NCI-H128 (cell line): ENCODE measurements at regions not wholly inside any gene's neighbourhood (a gene's known extent, or its start where the extent isn't known, plus 50 kb on each side); places are given as distances from the start of the nearest gene placed in this dataset.
"Not testable (repeated sequence)": the region's sequence is repeated elsewhere in the genome, so short reads cannot be mapped to it uniquely, and the experiment has no call there.

Source experiments
- DNase-seq: peaks from one replicate; lab custom pipeline; 2025; ENCODE audit not compliant: unreplicated experiment; lab: John Stamatoyannopoulos, UW

GRCh38 chr11:38176686-38177322 is 1578.8 kb upstream of the RAG2 start:
- DNase-seq: no peak

DNA sequence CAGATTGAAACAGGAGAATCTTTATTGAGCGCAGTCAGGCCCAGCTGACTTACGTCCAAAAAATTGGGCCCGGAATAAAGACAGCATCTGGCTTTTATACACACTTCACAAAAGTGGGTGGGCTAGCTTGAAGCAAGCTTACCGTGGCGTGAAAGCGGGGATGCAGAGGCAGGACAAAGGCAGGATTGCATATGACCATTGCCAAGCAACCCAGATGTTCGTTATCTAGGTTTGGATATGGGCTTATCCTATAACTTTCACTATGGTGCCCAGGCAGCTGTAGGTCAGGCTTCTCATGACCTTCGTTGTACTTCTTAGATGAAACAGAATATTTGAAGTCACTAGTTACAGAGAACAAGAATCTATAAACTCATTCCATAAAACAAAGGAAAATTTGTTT is 1575.6 kb upstream of the RAG2 start:
- DNase-seq: no peak

DNA sequence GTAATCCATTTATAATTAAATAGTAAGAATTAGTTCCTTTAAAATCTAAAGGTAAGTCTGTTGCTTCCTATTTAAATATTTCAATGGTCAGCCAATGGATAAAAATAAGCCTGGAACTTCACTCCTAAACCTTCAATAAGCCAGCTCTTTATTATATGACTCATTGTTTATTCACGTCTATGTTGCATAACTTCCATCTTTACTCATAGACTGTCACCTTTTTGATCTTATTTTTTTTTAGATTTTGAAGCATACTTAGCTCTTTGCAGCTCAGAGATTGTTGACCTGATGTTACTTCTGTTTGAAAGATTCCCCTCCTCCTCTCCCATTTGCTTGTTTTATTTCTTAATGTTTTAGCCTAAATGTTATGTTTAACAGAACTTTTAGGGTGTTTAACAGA is 1571.2 kb upstream of the RAG2 start:
- no peak for DNase-seq

GRCh38 chr11:38163526-38163925 is 1565.5 kb upstream of the RAG2 start:
- no peak for DNase-seq

DNA sequence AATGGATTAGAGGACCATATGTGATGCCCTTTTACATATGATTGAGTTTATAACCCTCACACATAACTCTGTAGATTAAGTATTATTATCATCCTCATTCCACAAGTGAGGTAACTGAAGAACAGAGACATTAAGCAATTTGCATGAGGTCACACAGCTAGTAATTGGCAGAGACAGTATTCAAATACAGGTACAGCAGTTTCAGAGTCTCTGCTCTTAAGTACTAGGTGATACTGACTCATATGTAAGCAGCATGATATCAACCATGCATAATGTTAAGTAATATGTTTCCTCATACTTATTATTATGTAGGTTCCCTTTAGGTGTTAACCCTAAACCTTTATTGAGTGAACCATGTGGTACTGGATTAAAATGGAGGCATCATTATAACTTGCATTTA is 1562.4 kb upstream of the RAG2 start:
- DNase-seq: no peak

GRCh38 chr11:38159038-38159437 is 1561.0 kb upstream of the RAG2 start:
- no peak for DNase-seq

DNA sequence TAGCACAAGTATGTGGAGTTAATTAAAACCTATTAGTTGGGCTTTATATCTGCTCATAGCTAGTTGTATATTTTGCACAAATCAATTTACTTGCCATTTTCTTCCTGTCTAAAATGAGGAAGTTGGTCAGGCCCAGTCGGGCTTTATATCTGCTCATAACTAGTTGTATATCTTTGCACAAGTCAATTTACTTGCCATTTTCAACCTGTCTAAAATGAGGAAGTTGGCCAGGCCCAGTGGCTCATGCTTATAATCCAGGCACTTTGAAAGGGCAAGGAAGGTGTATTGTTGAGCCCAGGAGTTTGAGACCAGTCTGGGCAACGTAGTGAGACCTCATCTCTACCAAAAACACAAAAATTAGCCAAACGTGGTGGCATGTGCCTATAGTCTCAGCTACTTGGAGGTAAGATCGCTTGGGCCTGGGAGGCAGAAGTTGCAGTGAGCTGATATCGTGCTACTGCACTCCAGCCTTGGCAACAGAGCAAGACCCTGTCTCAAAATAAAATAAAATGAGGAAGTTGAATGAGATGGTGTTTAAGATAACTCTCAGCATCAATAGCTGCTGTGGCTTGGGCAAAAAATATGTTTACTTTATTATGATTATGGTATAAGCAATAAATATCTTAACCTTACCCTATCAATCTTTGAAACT is 1558.6 kb upstream of the RAG2 start:
- no peak for DNase-seq

- no peak for DNase-seq
Measured at GRCh38 chr11:38155856-38156255, 1557.8 kb upstream of the RAG2 start.

GRCh38 chr11:38153985-38154384 is 1555.9 kb upstream of the RAG2 start:
- DNase-seq: no peak

DNA sequence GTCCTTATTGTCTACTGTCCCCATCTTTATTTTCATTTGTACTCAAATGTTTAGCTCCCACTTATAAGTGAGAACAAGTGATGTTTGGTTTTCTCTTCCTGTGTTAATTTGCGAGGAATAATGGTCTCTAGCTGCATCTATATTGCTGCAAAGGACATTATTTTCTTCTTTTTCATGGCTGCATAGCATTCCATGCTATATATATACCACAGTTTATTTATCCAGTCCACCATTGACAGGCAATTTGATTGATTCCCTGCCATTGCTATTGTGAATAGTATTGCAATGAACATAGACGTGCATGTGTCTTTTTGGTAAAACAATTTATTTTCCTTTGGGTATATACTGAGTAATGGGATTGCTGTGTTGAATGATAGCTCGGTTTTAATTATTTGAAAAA is 1545.8 kb upstream of the RAG2 start:
- no peak for DNase-seq

- DNase-seq: no peak
Measured at GRCh38 chr11:38138972-38139371, 1540.9 kb upstream of the RAG2 start.

DNA sequence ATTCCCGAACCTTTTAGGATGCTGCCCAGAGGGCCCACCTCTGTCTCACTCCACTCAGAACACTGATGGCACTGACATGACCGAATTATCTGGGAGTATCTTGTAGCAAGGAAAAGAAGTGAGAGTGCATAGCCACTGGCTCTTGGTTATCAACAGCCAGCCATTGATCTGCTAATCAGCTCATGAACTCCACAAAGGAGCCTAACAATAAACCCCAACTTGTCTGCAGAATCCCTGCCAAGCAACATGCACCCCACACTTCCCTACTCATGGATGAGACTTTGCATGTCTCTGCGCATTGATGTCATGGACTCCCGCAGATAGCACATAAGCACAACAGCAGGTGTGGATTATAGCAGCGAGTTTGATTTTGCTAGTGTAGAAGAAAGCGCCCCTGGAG is 1538.9 kb upstream of the RAG2 start:
- no peak for DNase-seq

GRCh38 chr11:38131535-38131934 is 1533.5 kb upstream of the RAG2 start:
- DNase-seq: no peak

DNA sequence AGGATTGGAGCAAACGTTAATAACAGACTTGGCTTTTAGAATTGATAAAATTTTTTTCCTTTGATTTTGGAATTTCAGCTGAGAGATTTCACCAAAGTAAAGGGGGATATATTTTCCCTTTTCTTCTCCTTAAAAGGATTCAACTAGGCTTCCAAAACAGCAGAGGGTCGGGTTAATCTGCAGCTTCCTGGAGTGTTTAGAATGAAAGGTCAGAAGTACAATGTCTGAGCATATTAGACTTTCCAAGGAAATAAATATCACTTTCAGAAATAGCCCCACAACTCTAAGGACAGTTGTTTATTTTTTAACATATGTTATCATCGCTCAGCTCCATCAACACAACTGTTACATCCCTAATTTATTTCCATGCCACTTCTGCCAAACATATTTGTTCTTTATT is 1532.9 kb upstream of the RAG2 start:
- DNase-seq: no peak

GRCh38 chr11:38130514-38130913 is 1532.5 kb upstream of the RAG2 start:
- DNase-seq: no peak

GRCh38 chr11:38123673-38124072 is 1525.6 kb upstream of the RAG2 start:
- DNase-seq: no peak

DNA sequence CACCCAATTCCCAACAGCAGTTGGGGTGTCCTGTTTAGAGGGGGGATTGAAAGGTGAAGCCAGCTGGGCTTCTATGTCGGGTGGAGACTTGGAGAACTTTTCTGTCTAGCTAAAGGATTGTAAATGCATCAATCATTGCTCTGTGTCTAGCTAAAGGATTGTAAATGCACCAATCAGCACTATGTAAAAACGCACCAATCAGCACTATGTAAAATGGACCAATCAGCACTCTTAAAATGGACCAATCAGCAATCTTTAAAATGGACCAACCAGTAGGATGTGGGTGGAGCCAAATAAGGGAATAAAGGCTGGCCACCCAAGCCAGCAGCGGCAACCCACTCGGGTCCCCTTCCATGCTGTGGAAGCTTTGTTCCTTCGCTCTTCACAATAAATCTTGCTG is 1518.6 kb upstream of the RAG2 start:
- not testable (repeated sequence) for DNase-seq

GRCh38 chr11:38115381-38115780 is 1517.3 kb upstream of the RAG2 start:
- not testable (repeated sequence) for DNase-seq

- DNase-seq: no peak
Measured at GRCh38 chr11:38100836-38101462, 1502.9 kb upstream of the RAG2 start.

GRCh38 chr11:38095268-38095667 is 1497.2 kb upstream of the RAG2 start:
- DNase-seq: no peak

DNA sequence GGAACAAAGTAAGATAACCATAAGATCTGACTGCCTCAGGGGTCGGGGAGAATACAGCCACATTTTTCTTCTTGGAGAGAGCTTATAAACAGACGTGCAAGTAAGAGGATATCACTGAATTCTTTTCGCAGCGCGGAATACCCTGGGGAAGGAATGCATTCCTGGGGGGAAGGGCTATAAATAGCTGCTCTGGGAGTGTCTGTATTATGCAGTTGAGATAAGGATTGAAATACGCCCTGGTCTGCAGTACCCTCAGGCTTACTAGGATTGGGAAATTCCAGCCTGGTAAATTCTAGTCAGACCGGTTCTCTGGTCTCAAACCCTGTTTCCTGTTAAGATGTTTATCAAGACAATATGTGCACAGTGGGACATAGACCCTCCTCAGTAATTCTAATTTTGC is 1491.7 kb upstream of the RAG2 start:
- no peak for DNase-seq

GRCh38 chr11:38060920-38061319 is 1462.9 kb upstream of the RAG2 start:
- DNase-seq: no peak

GRCh38 chr11:38060136-38060535 is 1462.1 kb upstream of the RAG2 start:
- no peak for DNase-seq
